GM18907 (cell line): ENCODE measurements at regions not wholly inside any gene's neighbourhood (a gene's known extent, or its start where the extent isn't known, plus 50 kb on each side); places are given as distances from the start of the nearest gene placed in this dataset.
"Not testable (repeated sequence)": the region's sequence is repeated elsewhere in the genome, so short reads cannot be mapped to it uniquely, and the experiment has no call there.

ENCODE experiments used
- ATAC-seq: cut with Tn5 transposase; IDR thresholded peaks from one replicate; pipeline ENCODE4 v1.9.1; 2021; ENCODE audit warnings: mild to moderate bottlenecking, moderate library complexity; ENCODE audit not compliant: unreplicated experiment

GRCh38 chr9:78896479-78896878 is 599.6 kb downstream of the PSAT1 start:
- ATAC-seq = no peak

GRCh38 chr9:78898234-78898633 is 601.3 kb downstream of the PSAT1 start:
- no peak for ATAC-seq

- no peak for ATAC-seq
These were observed 602.1 kb downstream of the PSAT1 start for GRCh38 chr9:78899006-78899405.

- ATAC-seq = no peak
These were observed 603.6 kb downstream of the PSAT1 start for GRCh38 chr9:78900500-78900899.

DNA sequence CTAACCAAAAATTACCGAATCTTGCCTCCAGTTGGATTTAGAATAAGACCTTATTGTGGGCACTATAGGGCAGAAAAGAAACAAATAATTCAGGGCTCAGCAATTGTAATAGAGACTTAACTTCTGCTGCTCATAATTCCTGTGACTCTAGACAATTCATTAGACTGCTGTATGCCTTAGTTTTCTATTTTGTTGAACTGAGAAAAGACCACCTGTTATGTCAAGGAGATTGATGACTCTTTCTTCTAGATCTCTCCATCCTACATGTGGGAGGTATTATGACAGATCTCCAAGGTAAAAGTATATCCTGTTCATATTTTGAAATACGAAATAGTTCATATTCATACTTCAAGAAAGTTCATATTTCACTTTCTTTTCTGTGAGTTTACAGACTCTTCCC is 605.1 kb downstream of the PSAT1 start:
- ATAC-seq = no peak

GRCh38 chr9:78903581-78903980 is 606.7 kb downstream of the PSAT1 start:
- no peak for ATAC-seq

- no peak for ATAC-seq
These were observed 607.8 kb downstream of the PSAT1 start for GRCh38 chr9:78904686-78905085.

DNA sequence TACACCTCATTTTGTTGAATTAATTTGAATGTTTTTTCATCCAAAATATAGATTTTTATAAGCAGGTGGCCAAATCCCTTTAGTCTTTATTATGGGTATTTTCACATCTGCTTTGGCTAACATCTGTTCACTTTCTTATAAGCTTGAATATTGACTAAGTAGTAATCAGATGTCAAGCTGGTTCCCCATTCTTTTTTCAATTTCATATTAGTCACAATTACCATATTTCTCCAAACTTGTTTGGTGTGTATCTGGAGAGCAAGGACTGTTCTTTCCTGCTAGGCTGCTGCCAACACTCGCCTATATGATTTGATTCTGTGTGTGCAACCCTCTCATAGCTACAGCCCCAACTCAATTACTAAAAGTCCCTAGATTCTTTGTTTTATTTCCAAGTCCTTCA is 608.5 kb downstream of the PSAT1 start:
- no peak for ATAC-seq

- no peak for ATAC-seq
These were observed 609.2 kb downstream of the PSAT1 start for GRCh38 chr9:78905986-78906755.

DNA sequence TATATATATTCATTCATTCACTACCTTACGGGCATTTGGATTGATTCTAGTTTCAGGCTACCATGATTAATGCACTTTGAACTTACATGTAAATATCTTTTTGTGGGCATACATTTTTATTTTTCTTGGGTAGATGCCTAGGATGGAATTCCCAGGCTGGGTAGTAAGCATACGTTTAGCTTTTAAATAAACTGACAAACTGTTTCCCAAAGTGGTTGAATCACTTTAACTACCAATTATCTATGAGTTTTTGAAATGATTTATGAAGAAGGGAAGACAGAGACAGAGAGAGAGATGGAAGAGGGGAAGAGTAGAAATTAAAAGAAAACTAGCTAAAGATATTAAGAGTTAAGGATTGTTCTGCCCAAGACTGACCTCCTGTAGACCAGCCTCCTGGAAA is 612.6 kb downstream of the PSAT1 start:
- ATAC-seq = no peak

GRCh38 chr9:78916884-78917283 is 620.0 kb downstream of the PSAT1 start:
- not testable (repeated sequence) for ATAC-seq

DNA sequence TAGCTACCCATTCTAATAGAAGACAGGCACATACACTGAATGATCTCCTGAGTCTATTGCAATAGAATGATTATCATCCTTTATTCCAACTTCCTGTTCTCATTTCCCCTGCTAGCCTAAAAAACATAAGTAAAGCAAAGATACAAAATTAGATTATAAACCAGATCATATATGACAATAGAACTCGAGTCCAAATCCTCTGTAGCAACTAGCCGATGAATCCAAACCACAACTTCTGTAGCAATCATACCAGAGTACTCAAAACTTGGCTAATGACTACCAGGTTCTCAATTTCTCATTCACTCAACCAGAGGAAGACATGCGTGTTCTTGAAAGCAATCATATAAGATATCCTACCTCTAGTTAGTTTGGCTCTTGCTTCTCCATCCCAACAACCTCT is 622.1 kb downstream of the PSAT1 start:
- no peak for ATAC-seq

GRCh38 chr9:78919701-78920100 is 622.8 kb downstream of the PSAT1 start:
- no peak for ATAC-seq

DNA sequence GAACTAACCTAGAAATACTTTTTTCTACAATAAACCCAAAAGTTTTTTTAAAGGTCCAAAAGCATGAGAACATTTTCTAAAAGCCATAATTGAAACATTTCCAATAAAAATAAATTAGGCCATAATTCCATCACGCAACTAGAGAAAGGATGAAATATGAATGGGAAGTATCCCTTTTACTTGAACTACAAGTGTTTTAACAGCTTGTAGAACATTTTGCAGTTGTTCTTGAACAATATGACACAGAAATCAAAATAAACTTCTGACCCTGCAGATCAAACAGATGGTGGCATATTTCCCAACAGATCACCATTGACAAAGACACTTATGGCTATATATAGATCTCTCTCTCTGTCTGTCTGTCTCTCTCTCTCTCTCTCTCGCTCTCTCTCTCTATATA is 624.4 kb downstream of the PSAT1 start:
- ATAC-seq = no peak

DNA sequence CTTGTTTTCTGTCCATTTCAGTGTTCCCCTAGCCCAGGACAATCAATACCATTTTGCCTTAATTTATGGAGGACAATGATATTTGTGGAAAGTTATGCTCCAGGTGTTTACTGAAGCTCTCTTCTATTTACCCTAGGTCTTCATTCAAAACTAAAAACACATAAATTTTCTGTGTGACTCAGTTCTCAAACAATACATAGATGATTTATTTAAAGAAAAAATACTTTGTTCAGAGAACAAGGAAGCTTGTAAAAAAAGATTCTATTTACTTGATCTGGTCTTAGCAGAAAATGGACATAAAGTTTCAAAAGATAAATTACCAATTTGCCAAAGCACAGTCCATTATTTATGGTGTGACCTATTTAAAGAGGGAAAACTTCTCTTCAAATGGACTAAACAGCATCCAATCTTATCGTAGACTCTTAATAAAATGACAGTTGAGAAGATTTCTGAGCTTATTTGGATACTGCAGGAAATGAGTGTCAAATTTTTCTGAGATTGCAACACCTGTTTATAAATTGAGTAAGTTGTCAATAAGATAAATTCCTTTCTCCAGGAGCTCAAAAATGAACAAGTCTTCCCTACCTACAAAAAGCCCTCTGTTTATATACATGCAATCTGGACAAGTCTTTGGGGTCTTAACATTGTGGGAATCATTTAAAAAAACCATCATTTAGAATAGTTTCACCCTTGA is 627.2 kb downstream of the PSAT1 start:
- no peak for ATAC-seq

DNA sequence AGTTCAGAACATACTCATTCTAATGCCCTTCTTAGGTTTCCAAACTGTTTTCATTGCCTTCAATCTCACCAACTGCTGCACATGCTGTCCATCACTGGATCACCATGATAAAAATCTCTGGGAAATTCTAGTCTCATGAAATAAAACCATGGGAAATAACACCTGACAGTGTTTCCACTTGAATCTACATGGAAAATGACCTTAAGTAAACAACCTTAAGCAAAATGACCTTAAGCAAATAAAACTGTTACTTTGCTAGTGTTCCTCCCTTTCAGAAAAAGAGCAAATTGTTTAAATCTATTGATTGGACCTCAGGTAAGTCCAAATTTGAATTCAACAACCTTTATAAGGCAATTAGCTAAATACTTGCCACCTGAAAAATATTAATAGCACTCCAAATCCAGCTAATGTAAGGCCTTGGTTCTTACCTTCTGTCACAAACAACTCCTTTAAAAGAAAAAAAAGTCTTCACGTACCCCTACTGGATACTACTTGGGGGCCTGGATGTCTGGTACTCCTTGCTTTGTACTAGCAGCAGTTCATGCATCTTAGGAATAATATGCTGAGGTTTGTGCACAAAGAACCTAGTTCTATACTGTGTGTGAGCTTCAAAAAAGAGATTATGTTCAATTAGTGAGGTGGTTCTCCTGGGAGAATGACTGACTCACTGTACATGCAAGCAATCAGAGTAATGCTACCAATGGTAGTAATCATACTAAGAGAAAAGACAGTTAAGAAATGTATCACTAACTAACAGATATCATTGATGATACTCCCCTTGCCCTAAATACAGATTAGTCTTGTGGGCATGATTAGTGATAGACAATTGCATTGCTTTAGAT is 630.4 kb downstream of the PSAT1 start:
- no peak for ATAC-seq

DNA sequence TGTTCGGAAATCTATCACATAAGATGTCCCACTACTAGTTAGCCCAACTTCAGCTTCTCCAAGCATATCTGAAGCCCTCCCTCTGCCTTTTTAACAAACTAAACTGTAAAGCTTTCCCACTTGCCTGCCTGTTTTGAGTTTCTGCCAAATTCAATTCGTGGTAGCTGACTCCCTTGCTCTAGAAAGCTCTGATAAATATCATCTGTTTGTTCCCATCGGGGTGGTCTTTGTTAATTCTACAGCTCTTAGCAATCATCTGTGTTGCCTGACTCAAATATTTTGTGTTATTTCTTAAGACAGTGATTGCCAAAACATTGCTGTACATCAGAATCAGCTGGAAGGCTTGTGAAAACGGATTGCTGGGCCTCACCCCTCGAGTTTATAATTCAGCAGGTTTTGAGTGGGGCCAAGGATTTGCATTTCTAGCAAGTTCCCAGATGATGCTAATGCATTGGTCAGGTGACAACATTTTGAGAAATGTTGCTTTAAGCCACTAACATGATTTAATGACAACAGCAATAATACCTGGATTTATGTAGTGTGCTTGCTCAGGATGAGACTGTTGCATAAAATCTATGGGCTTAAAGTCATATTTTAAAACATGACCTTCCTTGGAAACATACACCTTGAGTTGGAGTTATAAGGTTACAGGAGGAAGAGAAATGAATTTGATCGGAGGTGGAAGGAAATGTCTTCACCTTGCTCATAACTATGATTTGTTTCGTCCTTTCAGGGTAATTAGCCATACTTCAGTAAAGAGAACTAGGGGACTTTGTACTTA is 631.9 kb downstream of the PSAT1 start:
- no peak for ATAC-seq

DNA sequence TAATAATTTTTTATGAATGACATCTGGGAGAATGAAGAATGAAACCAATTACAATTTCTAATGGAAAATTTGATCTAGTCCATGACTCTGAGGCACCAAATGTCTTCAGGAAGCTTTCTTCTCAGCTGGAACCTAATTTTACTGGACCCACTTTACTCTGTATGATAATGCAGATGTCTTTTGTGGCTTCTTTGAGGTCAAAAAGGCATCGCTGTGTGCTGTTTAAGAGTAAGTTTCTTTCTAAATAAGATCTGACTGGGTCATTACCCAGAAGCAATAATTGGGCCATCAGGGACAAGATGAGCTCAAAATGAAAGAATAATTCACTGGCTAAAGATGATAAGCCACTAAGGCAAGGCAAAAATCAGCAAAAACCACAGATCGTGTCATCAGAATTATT is 633.4 kb downstream of the PSAT1 start:
- ATAC-seq = no peak

GRCh38 chr9:78932849-78933627 is 636.1 kb downstream of the PSAT1 start:
- ATAC-seq = no peak

- ATAC-seq = no peak
These were observed 636.9 kb upstream of the TLE4 start for GRCh38 chr9:78934880-78935279.
